Type B pancreatic cell (in vitro differentiated cells): ENCODE measurements at regions not wholly inside any gene's neighbourhood (a gene's known extent, or its start where the extent isn't known, plus 50 kb on each side); places are given as distances from the start of the nearest gene placed in this dataset.

Experiments used
- DNase-seq: peaks from one replicate; pipeline ENCODE4 v3.0.0; 2021; ENCODE audit warnings: mixed read lengths; ENCODE audit not compliant: unreplicated experiment; ENCODE audit errors: extremely low spot score
- H3K27ac Mint-ChIP-seq: 2 replicates; pipeline ENCODE4 v1.8.0; 2021; ENCODE audit warnings: mild to moderate bottlenecking, mixed read lengths
- H3K27me3 Mint-ChIP-seq: 2 replicates; pipeline ENCODE4 v1.8.0; 2021; ENCODE audit warnings: mixed read lengths
- H3K36me3 Mint-ChIP-seq: 2 replicates; pipeline ENCODE4 v1.8.0; 2021; ENCODE audit warnings: mixed read lengths
- H3K4me1 Mint-ChIP-seq: one replicate; pipeline ENCODE4 v1.8.0; 2021; ENCODE audit warnings: mixed read lengths; ENCODE audit not compliant: unreplicated experiment
- H3K4me3 Mint-ChIP-seq: 2 replicates; pipeline ENCODE4 v1.8.0; 2021; ENCODE audit warnings: mild to moderate bottlenecking, mixed read lengths
- H3K9me3 Mint-ChIP-seq: 2 replicates; pipeline ENCODE4 v1.8.0; 2021; ENCODE audit warnings: mixed read lengths
- TF ChIP-seq, protein P1 (sequence below): fragments of 200-600 bp; sonication (generic); conservative IDR thresholded peaks from 2 replicates; pipeline ENCODE4 v1.5.0; 2021; ENCODE audit warnings: antibody characterized with exemption, mild to moderate bottlenecking

GRCh38 chr5:56309262-56309826, 76.2 kb upstream of the ANKRD55 start:
- Mint-ChIP-seq H3K27me3 (no peaks in the 10 kb centered on the region), H3K9me3 (peaks cover 38% of the 10 kb centered on the region), H3K4me3 (no peak overlapping the region), H3K27ac (no peak overlapping the region), H3K36me3 (peaks cover 3% of the 10 kb centered on the region), H3K4me1 (peaks cover 32% of the 10 kb centered on the region)
- TF ChIP-seq, protein P1, sequence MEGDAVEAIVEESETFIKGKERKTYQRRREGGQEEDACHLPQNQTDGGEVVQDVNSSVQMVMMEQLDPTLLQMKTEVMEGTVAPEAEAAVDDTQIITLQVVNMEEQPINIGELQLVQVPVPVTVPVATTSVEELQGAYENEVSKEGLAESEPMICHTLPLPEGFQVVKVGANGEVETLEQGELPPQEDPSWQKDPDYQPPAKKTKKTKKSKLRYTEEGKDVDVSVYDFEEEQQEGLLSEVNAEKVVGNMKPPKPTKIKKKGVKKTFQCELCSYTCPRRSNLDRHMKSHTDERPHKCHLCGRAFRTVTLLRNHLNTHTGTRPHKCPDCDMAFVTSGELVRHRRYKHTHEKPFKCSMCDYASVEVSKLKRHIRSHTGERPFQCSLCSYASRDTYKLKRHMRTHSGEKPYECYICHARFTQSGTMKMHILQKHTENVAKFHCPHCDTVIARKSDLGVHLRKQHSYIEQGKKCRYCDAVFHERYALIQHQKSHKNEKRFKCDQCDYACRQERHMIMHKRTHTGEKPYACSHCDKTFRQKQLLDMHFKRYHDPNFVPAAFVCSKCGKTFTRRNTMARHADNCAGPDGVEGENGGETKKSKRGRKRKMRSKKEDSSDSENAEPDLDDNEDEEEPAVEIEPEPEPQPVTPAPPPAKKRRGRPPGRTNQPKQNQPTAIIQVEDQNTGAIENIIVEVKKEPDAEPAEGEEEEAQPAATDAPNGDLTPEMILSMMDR = no peak
- DNase-seq = no peak

DNA sequence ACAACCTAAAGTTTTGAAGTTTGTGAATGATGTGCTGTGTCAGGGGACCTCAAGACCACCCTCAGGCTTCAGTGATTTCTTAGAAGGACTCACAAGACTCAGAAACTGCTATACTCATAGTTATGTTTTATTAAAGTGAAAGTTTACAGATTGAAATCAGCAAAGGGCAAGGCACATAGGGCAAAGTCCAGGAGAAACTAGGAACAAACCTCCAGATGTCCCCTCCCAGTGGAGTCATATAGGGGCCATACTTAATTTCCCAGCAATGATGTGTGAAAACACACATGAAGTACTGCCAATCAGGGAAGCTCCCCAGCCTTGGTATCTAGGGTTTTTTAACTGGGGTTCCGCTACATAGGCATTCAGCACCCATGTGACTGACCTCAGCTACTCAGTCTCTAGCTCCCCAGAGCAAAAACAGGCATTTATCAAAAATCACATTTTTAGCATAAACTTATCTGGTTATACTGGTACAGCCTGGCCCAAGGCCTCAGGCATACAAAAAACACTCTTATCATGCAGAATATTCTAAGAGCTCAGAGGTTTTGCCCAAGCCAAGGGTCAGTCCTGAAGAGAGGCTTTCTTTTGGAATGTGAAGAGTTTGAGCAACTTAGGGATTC, 74.7 kb upstream of the ANKRD55 start:
- no peaks in the 10 kb centered on the region for H3K36me3 Mint-ChIP-seq
- H3K27me3 Mint-ChIP-seq = no peaks in the 10 kb centered on the region
- peaks cover 32% of the 10 kb centered on the region for H3K9me3 Mint-ChIP-seq
- TF ChIP-seq, protein P1 = no peak
- peaks cover 32% of the 10 kb centered on the region for H3K4me1 Mint-ChIP-seq
- DNase-seq = no peak
- H3K4me3 Mint-ChIP-seq = no peak overlapping the region
- no peak overlapping the region for H3K27ac Mint-ChIP-seq

DNA sequence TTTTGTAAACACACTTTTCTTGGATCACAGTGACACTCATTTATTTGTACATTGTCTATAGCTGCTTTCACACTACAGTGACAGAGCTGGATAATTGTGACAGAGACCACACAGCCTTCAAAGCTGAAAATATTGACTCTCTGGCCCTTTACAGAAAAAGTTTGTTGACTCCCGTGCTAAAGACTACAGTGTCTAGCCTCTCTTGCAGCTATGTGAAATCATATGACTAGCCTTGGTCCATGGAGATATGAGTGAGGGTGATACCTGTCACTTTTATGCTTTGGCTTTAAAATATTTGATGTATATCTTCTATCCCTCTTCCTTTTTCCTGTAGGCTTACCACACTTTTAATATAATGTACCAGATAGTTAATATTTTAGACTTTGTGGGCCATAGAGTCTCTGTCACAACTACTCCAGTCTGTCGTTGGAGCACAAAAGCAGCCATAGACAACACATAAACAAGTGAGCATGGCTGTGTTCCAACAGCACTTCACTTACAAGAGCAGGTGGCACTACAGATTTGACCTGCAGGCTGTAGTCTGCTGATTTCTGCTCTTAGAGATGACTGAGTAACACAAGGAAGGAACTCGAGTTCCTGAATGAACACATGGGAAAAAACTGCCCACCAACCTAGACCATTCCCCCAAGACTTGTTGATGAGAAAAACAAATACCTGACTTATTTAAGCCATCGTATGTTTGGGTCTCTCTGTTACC, 73.5 kb upstream of the ANKRD55 start:
- Mint-ChIP-seq H3K27me3 (no peaks in the 10 kb centered on the region), H3K9me3 (peaks cover 31% of the 10 kb centered on the region), H3K4me1 (peaks cover 29% of the 10 kb centered on the region), H3K36me3 (no peaks in the 10 kb centered on the region), H3K27ac (no peak overlapping the region), H3K4me3 (no peak overlapping the region)
- TF ChIP-seq, protein P1 = no peak
- no peak for DNase-seq

GRCh38 chr5:56305001-56305950, 72.1 kb upstream of the ANKRD55 start:
- no peak overlapping the region for H3K27ac Mint-ChIP-seq
- peaks cover 26% of the 10 kb centered on the region for H3K9me3 Mint-ChIP-seq
- no peaks in the 10 kb centered on the region for H3K27me3 Mint-ChIP-seq
- no peaks in the 10 kb centered on the region for H3K36me3 Mint-ChIP-seq
- H3K4me1 Mint-ChIP-seq = peaks cover 18% of the 10 kb centered on the region
- TF ChIP-seq, protein P1 = no peak
- H3K4me3 Mint-ChIP-seq = no peak overlapping the region
- DNase-seq = no peak

DNA sequence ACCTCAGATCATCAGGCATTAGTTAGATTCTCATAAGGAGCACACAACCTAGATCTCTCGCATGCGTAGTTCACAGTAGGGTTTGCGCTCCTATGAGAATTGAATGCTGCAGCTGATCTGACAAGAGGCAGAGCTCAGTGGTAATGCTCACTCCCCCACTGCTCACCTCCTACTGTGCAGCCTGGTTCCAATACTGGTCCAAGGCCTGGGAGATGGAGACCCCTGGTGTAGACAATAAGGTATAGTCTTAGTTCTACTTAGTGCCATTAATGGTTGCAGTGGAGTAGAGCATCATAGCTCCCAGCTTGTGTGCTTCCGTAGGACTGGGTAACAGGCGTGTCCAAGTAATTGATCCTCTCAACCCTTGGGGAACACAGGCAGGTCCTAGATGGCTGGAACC, 70.4 kb upstream of the ANKRD55 start:
- no peak for DNase-seq
- Mint-ChIP-seq H3K27ac (no peak overlapping the region), H3K36me3 (no peaks in the 10 kb centered on the region), H3K4me3 (no peak overlapping the region), H3K27me3 (no peaks in the 10 kb centered on the region), H3K9me3 (peaks cover 13% of the 10 kb centered on the region), H3K4me1 (peaks cover 14% of the 10 kb centered on the region)
- TF ChIP-seq, protein P1 = no peak
